Fibroblast of skin of abdomen (primary cell): ENCODE measurements at regions not wholly inside any gene's neighbourhood (a gene's known extent, or its start where the extent isn't known, plus 50 kb on each side); places are given as distances from the start of the nearest gene placed in this dataset.

Experiments
- DNase-seq: peaks from one replicate; pipeline ENCODE4 v3.0.0-alpha.2; 2013

DNA sequence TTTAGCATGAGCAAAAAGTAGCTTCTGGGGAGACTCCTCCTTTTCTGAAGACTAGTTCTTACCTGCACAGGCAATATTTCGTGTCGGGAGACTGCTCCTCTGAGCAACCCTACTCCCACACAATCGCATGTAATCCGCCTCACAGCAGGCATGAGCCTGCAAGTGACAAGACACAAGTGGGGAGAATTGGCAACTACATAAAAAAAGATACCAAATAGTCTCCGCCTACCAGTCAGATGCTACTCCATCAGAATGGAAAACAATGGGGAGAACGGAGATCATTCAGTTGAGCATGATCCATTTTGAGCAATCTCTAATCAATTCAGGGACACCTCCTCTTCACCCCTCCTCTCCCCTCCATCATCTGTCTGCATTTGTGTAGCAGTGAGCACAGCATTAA lies 321.0 kb downstream of the COG6 start:
- no peak for DNase-seq

GRCh38 chr13:39981056-39981455 lies 325.6 kb downstream of the COG6 start:
- no peak for DNase-seq

DNA sequence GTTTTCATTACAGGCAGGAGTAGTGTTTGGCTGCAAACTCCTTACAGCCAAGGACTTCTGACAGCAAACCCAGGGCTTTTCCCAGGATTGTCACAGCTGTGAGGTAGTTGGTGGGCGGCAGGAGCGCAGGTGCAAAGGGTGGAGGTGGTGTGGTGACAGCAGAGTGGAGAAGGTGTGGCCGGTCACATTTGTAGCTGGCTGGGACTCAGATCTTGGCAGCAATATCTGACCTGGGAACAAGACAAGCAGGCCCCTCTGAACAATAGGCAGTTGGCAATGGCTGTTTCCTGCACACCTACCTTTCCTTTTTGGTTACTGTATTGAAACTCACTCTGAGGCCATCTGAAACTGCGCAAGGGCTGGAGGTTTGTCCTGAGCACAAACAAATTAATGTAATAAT lies 327.3 kb downstream of the COG6 start:
- DNase-seq: no peak

DNA sequence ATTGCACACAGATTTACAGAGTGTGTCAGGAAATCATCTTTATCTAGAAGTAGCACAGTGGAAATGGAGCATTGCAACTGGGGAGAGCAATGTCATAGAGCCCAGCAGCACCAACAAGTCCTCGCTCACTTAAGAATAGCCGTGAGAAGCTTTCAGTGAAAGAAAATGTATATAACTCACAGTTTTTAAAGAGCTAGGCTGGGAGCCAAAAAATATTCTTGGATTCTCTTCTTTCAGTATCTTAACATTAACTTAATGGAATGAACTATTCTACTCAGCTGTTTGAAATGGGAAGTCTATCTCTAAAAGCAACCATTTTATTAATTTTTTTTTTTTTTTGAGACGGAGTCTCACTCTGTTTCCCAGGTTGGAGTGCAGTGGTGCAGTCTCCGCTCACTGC lies 329.6 kb downstream of the COG6 start:
- DNase-seq: no peak

DNA sequence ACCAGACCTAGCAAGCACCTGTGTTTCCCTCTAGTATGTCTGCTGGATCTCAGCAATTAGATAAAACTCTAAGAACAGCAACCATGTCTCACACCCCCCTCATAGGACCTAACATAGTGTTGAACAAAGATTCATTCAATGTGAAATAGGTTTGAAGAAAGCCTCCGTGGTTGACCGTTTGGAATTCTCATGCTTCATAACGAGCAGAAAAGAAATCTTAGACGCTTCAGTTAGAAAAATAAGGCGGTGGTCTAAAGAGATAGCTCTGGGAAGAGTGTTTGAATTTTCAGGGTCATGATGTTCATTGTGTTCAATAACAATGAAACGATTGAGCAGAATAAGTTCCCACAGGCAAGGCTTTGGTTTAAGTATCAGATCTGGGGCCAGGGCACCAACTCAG lies 332.9 kb downstream of the COG6 start:
- no peak for DNase-seq

- no peak for DNase-seq
These were observed 342.7 kb downstream of the COG6 start for GRCh38 chr13:39998166-39998565.

- no peak for DNase-seq
These were observed 346.6 kb downstream of the COG6 start for GRCh38 chr13:40002016-40002415.

DNA sequence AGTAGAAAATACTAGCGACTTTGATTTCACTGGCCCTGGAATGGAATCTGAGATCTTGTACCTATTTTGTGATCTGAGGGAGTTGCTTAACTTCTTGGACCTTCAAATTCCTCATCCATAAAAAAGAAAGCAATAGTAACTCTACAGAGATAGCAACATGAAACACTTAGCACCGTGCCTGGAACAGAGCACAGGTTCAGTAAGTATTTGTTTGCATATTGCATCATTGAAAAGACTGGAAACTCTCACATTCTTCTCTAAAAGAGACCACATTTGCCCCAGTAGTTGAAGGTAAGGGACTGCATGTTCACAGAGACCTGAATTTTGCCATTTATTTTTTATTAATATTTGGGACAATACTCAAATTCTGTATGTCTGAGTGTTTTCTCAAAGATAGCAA lies 358.1 kb downstream of the COG6 start:
- no peak for DNase-seq

DNA sequence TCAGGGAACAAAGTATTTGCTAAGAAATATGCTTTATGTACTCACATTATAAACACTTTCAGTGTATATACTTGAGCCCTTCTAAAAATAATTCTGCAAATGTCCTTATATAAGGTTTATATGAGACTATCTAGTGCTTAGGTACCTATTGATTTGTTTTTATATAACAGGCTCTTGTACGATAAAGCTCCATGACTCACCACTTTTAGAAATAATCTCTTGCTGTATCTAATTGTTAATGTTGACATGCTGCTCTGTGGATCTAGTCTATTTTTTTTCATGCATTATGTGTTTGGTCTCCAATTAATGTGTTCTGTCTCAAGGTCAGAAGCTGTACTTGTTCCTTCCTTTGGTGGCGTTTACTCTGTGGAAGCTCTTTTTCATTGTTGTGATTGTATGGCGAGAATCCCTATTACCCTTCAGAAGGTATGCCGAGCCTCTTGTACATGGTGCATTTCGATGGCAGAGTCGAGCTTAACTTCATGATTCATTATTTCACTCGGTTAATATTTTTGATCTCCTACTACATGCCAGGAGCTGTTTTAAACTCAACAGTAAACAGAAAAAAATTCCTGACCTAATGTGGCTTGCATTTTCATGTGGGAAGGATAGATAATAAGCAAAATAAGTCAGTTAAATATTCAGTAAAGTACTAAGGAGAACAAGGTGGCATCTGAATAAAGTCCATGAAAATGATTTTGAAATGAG lies 361.6 kb downstream of the COG6 start:
- no peak for DNase-seq

DNA sequence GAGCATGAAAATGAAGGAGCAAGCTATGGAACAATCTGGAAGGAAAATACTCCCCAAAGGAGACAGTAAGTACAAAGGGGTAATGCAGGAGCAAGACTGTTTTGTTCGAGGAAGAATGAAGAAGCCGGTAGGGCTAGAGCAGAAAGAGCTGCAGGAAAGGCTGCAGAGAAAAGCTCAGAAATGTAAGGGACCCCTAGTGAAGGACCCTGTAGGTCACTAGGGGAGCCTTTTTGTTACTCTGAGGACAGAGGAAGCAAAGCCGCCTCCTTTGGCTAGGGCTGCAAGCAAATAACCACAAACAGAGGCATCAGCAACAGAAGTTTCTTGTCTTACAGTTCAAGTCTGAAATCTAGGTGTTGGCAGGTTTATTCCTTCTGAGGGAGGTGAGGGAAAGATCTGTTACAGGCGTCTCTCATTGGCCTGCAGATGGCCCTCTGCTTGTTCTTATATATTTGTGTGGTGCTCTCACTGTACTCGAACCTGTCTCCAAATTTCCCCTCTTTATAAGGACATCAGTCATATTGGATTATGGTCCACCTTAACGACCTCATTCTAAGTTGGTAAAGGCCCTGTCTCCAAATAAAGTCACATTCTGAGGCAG lies 362.3 kb downstream of the COG6 start:
- DNase-seq: no peak

DNA sequence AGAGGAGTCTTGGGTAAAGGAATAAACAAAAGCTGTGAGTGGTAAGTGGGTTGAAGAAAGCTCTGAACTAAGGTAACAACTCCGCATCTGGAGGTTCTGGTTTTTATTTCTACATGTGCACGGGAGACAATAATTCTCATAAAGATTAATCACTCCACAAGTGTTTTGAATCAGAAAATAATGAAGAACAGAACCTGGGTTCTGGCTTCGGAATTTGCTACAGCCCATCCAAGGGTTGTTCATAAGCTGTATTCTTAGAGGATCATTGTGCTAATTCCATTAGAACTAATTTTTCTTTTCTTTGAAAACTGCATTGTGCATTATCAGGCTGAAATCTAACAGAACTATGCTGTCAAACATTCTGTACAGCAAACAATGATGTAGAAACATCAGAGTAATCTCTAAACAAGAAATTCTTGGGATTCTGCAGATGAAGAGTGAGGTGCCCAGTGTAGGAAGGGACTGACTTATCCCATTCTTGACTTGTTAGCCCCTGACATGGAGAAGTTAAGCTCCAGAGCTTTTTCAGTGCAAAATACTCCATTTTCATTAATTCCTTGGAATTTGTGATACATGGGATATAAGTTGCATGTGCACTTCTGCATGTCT lies 368.2 kb downstream of the COG6 start:
- peak; percentile 50 for DNase-seq

GRCh38 chr13:40024204-40024966 lies 368.9 kb downstream of the COG6 start:
- peak; percentile 17 for DNase-seq

GRCh38 chr13:40024967-40025714 lies 369.7 kb downstream of the COG6 start:
- no peak for DNase-seq

GRCh38 chr13:40026174-40026585 lies 370.7 kb downstream of the COG6 start:
- no peak for DNase-seq

DNA sequence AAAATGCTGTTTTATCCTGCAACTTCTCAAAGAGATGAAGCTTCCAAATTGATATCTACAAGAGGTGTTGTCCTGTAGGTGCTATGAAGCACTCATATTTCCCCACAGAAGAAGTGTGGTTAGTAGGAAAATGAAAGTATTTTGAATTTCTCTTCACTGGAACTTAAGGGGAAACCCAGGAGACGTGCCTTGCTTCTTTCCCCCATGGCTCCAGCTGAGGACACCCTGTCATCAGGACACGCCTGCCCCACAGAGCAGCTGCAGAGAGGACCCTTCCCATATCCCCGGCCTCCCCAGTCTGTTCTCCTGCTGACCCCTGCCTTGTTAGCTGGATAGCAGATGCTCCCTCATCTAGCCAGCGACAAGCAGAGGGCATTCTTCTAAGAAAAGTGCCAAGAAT lies 371.3 kb downstream of the COG6 start:
- DNase-seq: no peak

GRCh38 chr13:40028446-40028845 lies 373.0 kb downstream of the COG6 start:
- DNase-seq: peak; percentile 9

DNA sequence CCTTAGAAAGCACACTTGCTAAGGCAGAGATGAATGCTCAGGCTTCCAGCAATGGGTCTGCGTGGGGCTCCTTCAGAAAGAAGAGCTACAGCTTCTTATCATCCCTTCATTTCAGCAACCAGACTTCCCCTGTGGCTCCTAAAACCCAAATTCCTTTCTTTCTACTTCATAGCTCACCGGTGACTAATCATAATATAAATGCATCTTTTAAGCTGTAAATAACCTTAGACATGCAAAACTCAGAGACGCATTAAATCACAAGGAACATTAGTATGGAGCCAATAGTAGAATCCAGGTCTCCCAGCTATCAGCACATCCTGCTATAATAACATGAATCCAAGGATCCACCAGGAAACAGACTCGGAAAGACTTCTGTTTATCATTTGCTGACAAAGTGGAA lies 375.6 kb downstream of the COG6 start:
- peak; percentile 96 for DNase-seq

- no peak for DNase-seq
These were observed 383.6 kb downstream of the COG6 start for GRCh38 chr13:40039061-40039460.

- DNase-seq: no peak
These were observed 387.5 kb downstream of the COG6 start for GRCh38 chr13:40042991-40043390.

DNA sequence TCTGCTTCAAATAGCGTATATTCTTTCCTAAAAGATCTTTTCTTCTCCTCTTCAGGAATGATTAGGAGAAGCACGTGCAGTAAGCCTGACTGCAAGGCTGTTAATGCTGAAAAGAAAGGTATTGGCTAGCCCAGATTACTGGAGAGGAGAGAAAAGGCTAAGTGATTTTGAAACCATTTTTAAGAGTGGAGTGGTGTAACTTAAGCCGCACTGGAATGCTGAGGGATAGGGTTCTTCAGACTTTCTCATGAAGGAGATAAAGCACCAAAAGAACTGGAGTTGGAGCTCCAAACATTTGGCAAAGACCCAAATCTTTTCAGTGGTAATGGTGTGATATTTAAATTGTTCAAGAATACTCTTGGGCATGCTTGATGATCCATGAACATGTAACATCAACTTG lies 388.3 kb downstream of the COG6 start:
- no peak for DNase-seq

- no peak for DNase-seq
These were observed 391.9 kb downstream of the COG6 start for GRCh38 chr13:40047322-40047771.

DNA sequence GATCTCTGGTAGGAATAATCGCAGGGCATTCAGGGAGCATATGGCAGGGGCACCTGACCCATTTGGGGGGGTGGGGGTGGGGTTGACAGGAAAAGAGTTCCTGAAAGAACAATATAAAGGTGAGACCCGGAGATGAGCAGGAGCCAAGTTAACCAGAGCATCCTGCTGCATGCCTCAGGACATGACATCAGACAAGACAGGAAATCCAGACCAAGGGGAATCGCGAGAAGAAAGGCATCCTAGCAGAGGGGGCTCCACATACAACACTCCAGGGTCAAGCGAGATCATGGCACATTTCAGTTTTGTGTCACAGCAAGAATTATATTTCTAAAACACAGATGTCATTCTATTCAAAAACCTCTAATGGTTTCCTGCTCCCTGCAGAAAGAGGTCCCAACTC lies 393.1 kb downstream of the COG6 start:
- no peak for DNase-seq

DNA sequence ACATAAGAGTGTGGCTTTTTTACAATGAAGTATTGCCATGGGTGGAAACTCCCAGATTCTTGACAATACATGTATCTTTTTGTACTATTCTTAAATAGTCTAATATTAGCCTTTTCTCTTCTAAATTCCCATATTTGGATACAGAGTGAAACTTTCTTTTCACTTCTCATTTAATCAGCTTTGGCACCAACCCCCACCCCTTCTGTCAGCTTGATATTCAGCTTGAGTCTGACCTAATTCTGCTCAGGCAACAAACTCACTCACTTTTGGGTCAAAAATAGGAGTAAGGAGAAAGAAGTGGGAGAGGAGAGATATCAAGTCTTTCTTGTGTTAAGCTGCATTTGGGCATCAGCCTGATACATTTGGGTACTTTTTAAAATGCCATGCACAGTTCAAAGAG lies 397.5 kb downstream of the COG6 start:
- no peak for DNase-seq
